ENCODE measurements at regions not wholly inside any gene's neighbourhood (a gene's known extent, or its start where the extent isn't known, plus 50 kb on each side); places are given as distances from the start of the nearest gene placed in this dataset.

DNA sequence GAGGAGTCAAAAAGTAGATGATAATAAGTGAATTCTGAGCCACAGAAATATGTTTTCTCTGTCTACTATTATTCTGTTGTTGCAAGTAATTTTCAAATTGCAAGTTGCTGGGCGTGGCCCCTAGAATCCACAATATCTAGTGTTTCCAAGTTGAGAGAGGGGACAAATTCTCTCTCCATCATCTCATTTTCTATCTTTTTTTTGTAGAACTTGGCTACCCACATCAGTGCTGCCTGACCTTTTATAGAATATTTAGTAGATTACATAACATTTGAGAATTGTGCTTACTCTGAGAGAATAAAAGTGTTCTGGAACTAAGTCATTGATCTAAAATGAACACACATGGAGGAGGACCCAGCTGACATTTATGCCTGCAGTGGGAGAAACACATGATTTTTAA, 110.9 kb upstream of the CSNK1A1L start:
- TF ChIP-seq NFIC (IDR thresholded peaks at IDR 0.05): no peak
- TF ChIP-seq, protein P1, sequence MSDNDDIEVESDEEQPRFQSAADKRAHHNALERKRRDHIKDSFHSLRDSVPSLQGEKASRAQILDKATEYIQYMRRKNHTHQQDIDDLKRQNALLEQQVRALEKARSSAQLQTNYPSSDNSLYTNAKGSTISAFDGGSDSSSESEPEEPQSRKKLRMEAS (IDR thresholded peaks at IDR 0.05): no peak
- TF ChIP-seq, protein P2, sequence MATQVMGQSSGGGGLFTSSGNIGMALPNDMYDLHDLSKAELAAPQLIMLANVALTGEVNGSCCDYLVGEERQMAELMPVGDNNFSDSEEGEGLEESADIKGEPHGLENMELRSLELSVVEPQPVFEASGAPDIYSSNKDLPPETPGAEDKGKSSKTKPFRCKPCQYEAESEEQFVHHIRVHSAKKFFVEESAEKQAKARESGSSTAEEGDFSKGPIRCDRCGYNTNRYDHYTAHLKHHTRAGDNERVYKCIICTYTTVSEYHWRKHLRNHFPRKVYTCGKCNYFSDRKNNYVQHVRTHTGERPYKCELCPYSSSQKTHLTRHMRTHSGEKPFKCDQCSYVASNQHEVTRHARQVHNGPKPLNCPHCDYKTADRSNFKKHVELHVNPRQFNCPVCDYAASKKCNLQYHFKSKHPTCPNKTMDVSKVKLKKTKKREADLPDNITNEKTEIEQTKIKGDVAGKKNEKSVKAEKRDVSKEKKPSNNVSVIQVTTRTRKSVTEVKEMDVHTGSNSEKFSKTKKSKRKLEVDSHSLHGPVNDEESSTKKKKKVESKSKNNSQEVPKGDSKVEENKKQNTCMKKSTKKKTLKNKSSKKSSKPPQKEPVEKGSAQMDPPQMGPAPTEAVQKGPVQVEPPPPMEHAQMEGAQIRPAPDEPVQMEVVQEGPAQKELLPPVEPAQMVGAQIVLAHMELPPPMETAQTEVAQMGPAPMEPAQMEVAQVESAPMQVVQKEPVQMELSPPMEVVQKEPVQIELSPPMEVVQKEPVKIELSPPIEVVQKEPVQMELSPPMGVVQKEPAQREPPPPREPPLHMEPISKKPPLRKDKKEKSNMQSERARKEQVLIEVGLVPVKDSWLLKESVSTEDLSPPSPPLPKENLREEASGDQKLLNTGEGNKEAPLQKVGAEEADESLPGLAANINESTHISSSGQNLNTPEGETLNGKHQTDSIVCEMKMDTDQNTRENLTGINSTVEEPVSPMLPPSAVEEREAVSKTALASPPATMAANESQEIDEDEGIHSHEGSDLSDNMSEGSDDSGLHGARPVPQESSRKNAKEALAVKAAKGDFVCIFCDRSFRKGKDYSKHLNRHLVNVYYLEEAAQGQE (IDR thresholded peaks at IDR 0.05; ENCODE audit: low read depth): no peak
- no peak for TF ChIP-seq TEAD4 (IDR thresholded peaks at IDR 0.05)
- TF ChIP-seq FOXM1 (IDR thresholded peaks at IDR 0.05; ENCODE audit: borderline replicate concordance, low read depth): no peak
- no peak for TF ChIP-seq YY1 (IDR thresholded peaks at IDR 0.05; ENCODE audit: low read depth)
- TF ChIP-seq TAF1 (IDR thresholded peaks at IDR 0.05; ENCODE audit: low read depth): no peak
- TF ChIP-seq CREB1 (IDR thresholded peaks at IDR 0.05; ENCODE audit: low read depth): no peak

DNA sequence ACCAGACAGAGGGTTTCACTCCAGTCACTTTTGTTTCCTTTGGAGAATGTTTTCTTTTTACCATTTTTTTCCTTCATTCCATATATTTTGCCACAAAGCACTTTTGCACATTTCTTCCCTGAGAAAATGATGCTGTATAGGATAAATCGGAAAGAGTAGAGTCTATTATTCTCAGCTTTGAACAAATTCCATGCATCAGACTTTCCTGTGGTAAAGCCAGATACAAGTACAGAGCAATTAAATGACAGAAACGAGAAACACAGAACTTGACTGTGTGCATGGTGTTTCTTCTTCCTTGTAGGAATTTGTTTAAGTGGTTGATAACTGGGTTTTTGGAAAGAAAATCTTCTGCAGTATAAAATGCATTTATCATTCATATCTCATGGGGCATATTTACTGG, 107.4 kb upstream of the CSNK1A1L start:
- TF ChIP-seq FOXM1 (IDR thresholded peaks at IDR 0.05; ENCODE audit: borderline replicate concordance, low read depth) (no peak), YY1 (IDR thresholded peaks at IDR 0.05; ENCODE audit: low read depth) (no peak), RAD21 (IDR thresholded peaks at IDR 0.05; ENCODE audit: low read depth) (no peak), EGR1 (IDR thresholded peaks at IDR 0.05) (no peak), CEBPB (IDR thresholded peaks at IDR 0.05) (no peak)

DNA sequence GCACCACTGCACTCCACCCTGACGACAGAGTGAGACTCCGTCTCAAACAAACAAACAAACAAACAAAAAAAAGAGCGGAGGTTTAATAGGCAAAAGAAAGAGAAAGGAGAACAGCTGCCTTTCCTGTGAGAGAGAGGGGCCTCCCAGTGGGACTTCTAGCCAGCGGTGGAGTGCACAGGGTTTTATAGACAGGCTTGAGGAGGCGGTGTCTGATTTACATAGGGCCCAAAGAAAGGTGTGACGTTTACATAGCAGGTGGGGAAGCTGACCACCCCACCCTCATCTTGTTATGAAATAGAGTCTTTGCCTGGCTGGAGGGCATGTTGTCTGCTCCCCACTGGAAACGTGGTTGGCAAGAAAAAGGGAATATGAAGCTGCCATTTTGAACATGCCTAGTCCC, 106.0 kb upstream of the CSNK1A1L start:
- TF ChIP-seq, protein P2 (IDR thresholded peaks at IDR 0.05; ENCODE audit: low read depth): no peak
- TF ChIP-seq, protein P3, sequence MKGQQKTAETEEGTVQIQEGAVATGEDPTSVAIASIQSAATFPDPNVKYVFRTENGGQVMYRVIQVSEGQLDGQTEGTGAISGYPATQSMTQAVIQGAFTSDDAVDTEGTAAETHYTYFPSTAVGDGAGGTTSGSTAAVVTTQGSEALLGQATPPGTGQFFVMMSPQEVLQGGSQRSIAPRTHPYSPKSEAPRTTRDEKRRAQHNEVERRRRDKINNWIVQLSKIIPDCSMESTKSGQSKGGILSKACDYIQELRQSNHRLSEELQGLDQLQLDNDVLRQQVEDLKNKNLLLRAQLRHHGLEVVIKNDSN (IDR thresholded peaks at IDR 0.05): no peak
- TF ChIP-seq EGR1 (IDR thresholded peaks at IDR 0.05) (no peak), RAD21 (IDR thresholded peaks at IDR 0.05; ENCODE audit: low read depth) (no peak), NFIC (IDR thresholded peaks at IDR 0.05) (no peak), TEAD4 (IDR thresholded peaks at IDR 0.05) (no peak), FOXM1 (IDR thresholded peaks at IDR 0.05; ENCODE audit: borderline replicate concordance, low read depth) (no peak), CREB1 (IDR thresholded peaks at IDR 0.05; ENCODE audit: low read depth) (no peak), CEBPB (IDR thresholded peaks at IDR 0.05) (no peak)
- TF ChIP-seq, protein P1 (IDR thresholded peaks at IDR 0.05): no peak

DNA sequence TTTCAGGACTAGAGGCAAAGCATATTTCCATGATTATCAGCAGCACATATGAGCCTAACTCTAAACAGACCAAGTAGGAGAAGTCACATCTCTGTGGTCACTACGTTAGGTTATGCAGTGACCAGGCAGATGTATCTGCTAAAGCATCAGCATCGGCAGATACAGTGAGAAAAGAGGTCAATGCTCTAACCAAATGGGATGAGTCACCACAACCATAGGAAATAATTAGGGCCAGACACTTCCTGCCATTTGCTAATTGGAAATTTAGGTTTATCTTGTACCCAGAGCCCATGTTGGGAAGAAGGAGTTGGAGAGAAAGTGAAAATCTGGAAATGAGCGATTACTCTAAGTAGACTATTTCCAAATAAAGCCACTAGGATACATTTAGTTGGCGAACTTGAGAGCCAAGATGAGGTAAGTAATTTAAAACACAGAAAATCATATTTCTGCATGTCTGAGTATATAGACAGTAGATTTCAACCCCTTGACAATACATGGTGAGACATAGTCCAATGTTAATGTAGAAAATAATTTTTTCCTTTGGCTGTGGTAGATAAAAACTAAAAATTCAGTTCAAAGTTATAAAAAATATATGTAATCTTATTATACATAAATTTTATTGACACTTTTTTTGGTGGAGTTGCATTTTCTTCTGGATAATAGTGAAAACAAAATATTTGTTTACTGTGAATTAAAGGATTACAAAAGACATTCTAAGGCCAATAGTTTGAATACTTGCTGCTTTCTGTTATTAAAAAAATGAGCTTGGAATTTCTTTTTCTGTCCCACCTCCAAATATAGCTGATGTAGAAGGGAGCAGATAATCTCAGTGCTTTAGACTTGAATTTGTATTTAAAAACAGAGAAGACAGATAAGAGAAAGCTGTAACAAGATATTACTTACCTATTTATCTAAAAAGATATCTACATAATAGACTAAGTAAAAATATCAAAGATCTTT, 104.4 kb upstream of the CSNK1A1L start:
- TF ChIP-seq TEAD4 (IDR thresholded peaks at IDR 0.05): no peak
- no peak for TF ChIP-seq TAF1 (IDR thresholded peaks at IDR 0.05; ENCODE audit: low read depth)
- no peak for TF ChIP-seq ZBTB7A (IDR thresholded peaks at IDR 0.05; ENCODE audit: low read depth)
- TF ChIP-seq CEBPB (IDR thresholded peaks at IDR 0.05): no peak
- TF ChIP-seq YY1 (IDR thresholded peaks at IDR 0.05; ENCODE audit: low read depth): no peak
- TF ChIP-seq, protein P2 (IDR thresholded peaks at IDR 0.05; ENCODE audit: low read depth): no peak
- TF ChIP-seq NFIC (IDR thresholded peaks at IDR 0.05): no peak
- no peak for TF ChIP-seq EGR1 (IDR thresholded peaks at IDR 0.05)
- TF ChIP-seq CREB1 (IDR thresholded peaks at IDR 0.05; ENCODE audit: low read depth): no peak
- TF ChIP-seq, protein P3 (IDR thresholded peaks at IDR 0.05): no peak
- TF ChIP-seq EP300 (IDR thresholded peaks at IDR 0.05; ENCODE audit: borderline replicate concordance): no peak
- no peak for TF ChIP-seq TCF12 (IDR thresholded peaks at IDR 0.05; ENCODE audit: low read depth)
- TF ChIP-seq RAD21 (IDR thresholded peaks at IDR 0.05; ENCODE audit: low read depth): no peak
- no peak for TF ChIP-seq FOXM1 (IDR thresholded peaks at IDR 0.05; ENCODE audit: borderline replicate concordance, low read depth)
- TF ChIP-seq, protein P1 (IDR thresholded peaks at IDR 0.05): no peak

All from Ishikawa (cell line).